ENCODE measurements at regions not wholly inside any gene's neighbourhood (a gene's known extent, or its start where the extent isn't known, plus 50 kb on each side); places are given as distances from the start of the nearest gene placed in this dataset.

DNA sequence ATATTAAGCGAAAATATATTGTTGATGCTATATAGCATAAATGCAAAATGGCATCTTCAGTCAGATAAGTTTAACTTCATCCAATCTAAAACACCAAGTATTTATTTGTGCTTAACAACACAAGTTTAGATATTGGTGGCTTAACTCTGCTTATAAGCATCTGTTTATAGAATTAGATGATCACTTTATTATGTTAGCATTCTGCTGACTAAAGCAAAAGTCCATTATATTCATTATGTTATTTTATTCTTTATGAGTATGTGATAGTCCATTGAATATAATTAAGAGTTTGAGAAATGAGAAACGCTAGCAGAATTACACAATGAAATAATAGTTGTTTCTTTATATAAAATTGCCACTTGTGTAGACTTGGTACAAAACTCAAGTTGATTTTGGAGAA is 401.2 kb upstream of the CDH7 start:
- H3K36me3 ChIP-seq (ENCODE audit: insufficient read depth, low read length) = no peaks in the 10 kb centered on the region
- Mint-ChIP-seq H3K36me3 (no peaks in the 10 kb centered on the region), H3K27me3 (no peaks in the 10 kb centered on the region), H3K4me1 (no peaks in the 10 kb centered on the region), H3K4me3 (no peak overlapping the region), H3K9me3 (peaks cover 0 to 7% (median 0%) of the 10 kb centered on the region in 8 donors), H3K27ac (no peak overlapping the region)
- ChIA-PET CTCF (ENCODE audit: partially characterized antibody) (no interaction called here), POLR2A (ENCODE audit: partially characterized antibody) (no interaction called here)
- no peak overlapping the region for H3K27ac ChIP-seq (ENCODE audit: low read depth, low read length)
- DNase-seq = no peak
- H3K9me3 ChIP-seq (ENCODE audit: control insufficient read depth in 1 of 2, low read length in 2 of 2) = no peaks in the 10 kb centered on the region
- H3K4me1 ChIP-seq (ENCODE audit: insufficient read depth, low read length) = no peaks in the 10 kb centered on the region
- intact Hi-C loops (cut with micrococcal nuclease) = no loop called here
- no peak overlapping the region for H3K4me3 ChIP-seq (ENCODE audit: low read length in 2 of 2)
- no peaks in the 10 kb centered on the region for H3K27me3 ChIP-seq (ENCODE audit: insufficient read depth, low read length)

DNA sequence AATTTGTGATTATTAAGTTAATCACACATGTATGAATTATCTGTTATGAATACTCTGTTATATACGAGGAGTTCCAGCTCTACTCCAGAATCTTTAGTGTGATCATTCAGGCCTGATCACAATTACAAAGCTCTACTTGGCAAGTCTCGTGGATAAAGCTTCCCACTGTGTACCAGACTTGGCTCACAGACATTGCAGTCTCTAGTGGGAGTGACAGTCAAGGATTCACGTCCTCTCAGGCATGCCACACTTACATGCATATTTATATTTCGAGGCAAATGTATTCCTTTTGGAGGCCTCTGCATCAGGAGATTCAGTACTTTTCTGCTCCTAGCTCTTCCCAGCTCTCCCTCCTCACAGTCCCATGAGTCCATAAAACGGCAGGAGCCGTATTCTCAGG is 403.4 kb upstream of the CDH7 start:
- Histone ChIP-seq H3K9me3 (ENCODE audit: control insufficient read depth in 1 of 2, low read length in 2 of 2) (no peaks in the 10 kb centered on the region), H3K27me3 (ENCODE audit: insufficient read depth, low read length) (no peaks in the 10 kb centered on the region), H3K27ac (ENCODE audit: low read depth, low read length) (no peak overlapping the region), H3K4me3 (ENCODE audit: low read length in 2 of 2) (no peak overlapping the region), H3K36me3 (ENCODE audit: insufficient read depth, low read length) (no peaks in the 10 kb centered on the region), H3K4me1 (ENCODE audit: insufficient read depth, low read length) (no peaks in the 10 kb centered on the region)
- intact Hi-C loops (cut with micrococcal nuclease) = no loop called here
- Mint-ChIP-seq H3K9me3 (peaks cover 0 to 11% (median 3%) of the 10 kb centered on the region in 8 donors), H3K4me1 (no peaks in the 10 kb centered on the region), H3K4me3 (no peak overlapping the region), H3K36me3 (no peaks in the 10 kb centered on the region), H3K27me3 (no peaks in the 10 kb centered on the region), H3K27ac (no peak overlapping the region)
- CTCF ChIA-PET (ENCODE audit: partially characterized antibody) = no interaction called here
- POLR2A ChIA-PET (ENCODE audit: partially characterized antibody) = no interaction called here
- DNase-seq = no peak

DNA sequence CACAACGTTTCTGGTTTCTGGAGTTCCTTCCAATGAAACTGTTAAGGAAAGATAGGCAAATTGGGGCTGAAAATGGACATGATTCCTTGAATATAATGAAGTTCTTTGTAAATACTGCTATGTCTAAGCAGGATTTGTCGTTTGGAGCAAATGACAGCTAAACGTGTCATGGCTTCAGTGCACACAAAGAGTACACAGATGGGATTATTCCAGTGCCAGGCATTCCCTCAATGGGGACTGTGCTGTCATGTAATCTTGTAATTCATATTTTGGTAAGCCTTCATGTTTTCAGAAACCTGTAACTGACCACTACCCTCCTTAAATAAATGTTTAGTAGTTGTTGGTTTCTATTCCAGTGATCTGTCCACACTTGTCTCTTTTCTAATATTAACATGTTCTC is 404.7 kb upstream of the CDH7 start:
- Mint-ChIP-seq H3K36me3 (no peaks in the 10 kb centered on the region), H3K9me3 (peaks cover 2 to 11% (median 5%) of the 10 kb centered on the region in 8 donors), H3K27ac (no peak overlapping the region), H3K4me1 (no peaks in the 10 kb centered on the region), H3K4me3 (no peak overlapping the region), H3K27me3 (no peaks in the 10 kb centered on the region)
- intact Hi-C loops (cut with micrococcal nuclease) = no loop called here
- Histone ChIP-seq H3K27ac (ENCODE audit: low read depth, low read length) (no peak overlapping the region), H3K27me3 (ENCODE audit: insufficient read depth, low read length) (no peaks in the 10 kb centered on the region), H3K9me3 (ENCODE audit: control insufficient read depth in 1 of 2, low read length in 2 of 2) (no peaks in the 10 kb centered on the region), H3K36me3 (ENCODE audit: insufficient read depth, low read length) (no peaks in the 10 kb centered on the region), H3K4me3 (ENCODE audit: low read length in 2 of 2) (no peak overlapping the region), H3K4me1 (ENCODE audit: insufficient read depth, low read length) (no peaks in the 10 kb centered on the region)
- POLR2A ChIA-PET (ENCODE audit: partially characterized antibody) = no interaction called here
- DNase-seq = no peak
- CTCF ChIA-PET (ENCODE audit: partially characterized antibody) = no interaction called here

DNA sequence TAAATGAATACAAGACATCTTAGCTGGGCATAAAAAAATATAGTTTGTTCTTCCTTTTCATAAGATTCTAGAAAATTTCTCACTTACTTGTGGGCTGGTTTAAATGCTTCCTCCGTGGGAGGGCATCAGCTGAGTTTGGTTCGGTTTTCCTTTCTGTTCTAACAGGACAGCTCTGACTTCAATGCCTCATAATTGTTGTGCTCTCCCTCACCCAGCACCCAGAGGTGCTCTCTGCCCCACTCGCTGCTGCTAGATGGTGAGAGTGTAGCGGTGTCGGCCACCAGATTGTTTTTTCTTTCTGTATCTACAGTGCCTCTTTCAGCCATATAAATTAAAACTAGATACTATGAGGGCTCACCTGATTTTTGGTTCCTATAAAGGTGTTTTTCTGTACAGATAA is 407.2 kb upstream of the CDH7 start:
- Mint-ChIP-seq H3K9me3 (peaks cover 2 to 14% (median 5%) of the 10 kb centered on the region in 8 donors), H3K27me3 (no peaks in the 10 kb centered on the region)

DNA sequence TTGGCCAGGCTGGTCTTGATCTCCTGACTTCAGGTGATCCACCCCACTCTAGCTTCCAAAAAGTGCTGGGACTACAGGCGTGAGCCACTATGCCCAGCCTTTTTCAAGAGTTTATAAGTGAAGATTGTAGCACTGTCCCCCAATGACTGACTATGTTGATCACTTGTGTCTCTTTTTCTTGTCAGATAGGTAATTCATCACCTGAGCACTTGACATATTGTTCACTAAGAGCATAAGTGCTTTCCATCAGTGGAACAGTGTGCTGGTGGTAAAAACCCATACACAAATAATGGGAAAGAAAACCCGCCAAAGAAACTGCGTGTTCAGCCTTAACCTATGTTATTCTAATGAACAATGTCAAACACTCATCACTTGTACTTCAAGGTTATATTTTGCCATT is 414.4 kb upstream of the CDH7 start:
- no peak for DNase-seq
- peaks cover 2 to 21% (median 8%) of the 10 kb centered on the region in 8 donors for H3K9me3 Mint-ChIP-seq
- Histone ChIP-seq H3K27me3 (ENCODE audit: insufficient read depth, low read length) (no peaks in the 10 kb centered on the region), H3K4me1 (ENCODE audit: insufficient read depth, low read length) (no peaks in the 10 kb centered on the region), H3K4me3 (ENCODE audit: low read length in 2 of 2) (no peak overlapping the region), H3K27ac (ENCODE audit: low read depth, low read length) (no peak overlapping the region), H3K36me3 (ENCODE audit: insufficient read depth, low read length) (no peaks in the 10 kb centered on the region), H3K9me3 (ENCODE audit: control insufficient read depth in 1 of 2, low read length in 2 of 2) (no peaks in the 10 kb centered on the region)
- ChIA-PET POLR2A (ENCODE audit: partially characterized antibody) (no interaction called here), CTCF (ENCODE audit: partially characterized antibody) (no interaction called here)
- H3K27ac Mint-ChIP-seq = no peak overlapping the region
- intact Hi-C loops (cut with micrococcal nuclease) = no loop called here
- H3K4me1 Mint-ChIP-seq = no peaks in the 10 kb centered on the region
- no peaks in the 10 kb centered on the region for H3K27me3 Mint-ChIP-seq
- H3K36me3 Mint-ChIP-seq = no peaks in the 10 kb centered on the region
- no peak overlapping the region for H3K4me3 Mint-ChIP-seq

More for the DNA sequence above, 407.2 kb upstream of the CDH7 start:
- H3K27ac ChIP-seq (ENCODE audit: low read depth, low read length) = no peak overlapping the region
- no peaks in the 10 kb centered on the region for H3K36me3 ChIP-seq (ENCODE audit: insufficient read depth, low read length)
- no peak for DNase-seq
- no peaks in the 10 kb centered on the region for H3K9me3 ChIP-seq (ENCODE audit: control insufficient read depth in 1 of 2, low read length in 2 of 2)
- Mint-ChIP-seq H3K4me1 (no peaks in the 10 kb centered on the region), H3K36me3 (no peaks in the 10 kb centered on the region), H3K27ac (no peak overlapping the region), H3K4me3 (no peak overlapping the region)
- no peaks in the 10 kb centered on the region for H3K27me3 ChIP-seq (ENCODE audit: insufficient read depth, low read length)
- H3K4me1 ChIP-seq (ENCODE audit: insufficient read depth, low read length) = no peaks in the 10 kb centered on the region
- CTCF ChIA-PET (ENCODE audit: partially characterized antibody) = no interaction called here
- intact Hi-C loops (cut with micrococcal nuclease) = no loop called here
- POLR2A ChIA-PET (ENCODE audit: partially characterized antibody) = no interaction called here
- no peak overlapping the region for H3K4me3 ChIP-seq (ENCODE audit: low read length in 2 of 2)

DNA sequence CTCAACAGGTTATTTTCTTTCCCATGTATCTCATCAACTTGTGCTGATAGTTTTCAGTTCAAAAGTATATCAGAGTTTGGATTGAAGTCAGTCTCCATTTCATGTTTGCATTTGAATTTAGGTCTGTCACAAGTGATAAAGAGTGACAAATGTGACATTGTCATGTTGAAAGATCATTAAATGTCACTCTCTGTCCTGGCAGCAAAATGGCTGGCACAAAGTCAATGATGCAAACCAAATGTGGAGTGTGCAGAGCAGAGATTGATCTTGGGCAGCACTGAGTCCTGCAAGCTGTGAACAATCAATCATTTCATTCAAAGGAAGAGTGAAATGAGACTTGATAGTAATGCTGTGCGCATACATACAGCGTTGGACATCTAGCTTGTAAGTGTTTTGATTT is 421.8 kb upstream of the CDH7 start:
- intact Hi-C loops (cut with micrococcal nuclease) = no loop called here
- Histone ChIP-seq H3K4me1 (ENCODE audit: insufficient read depth, low read length) (no peaks in the 10 kb centered on the region), H3K4me3 (ENCODE audit: low read length in 2 of 2) (no peak overlapping the region), H3K36me3 (ENCODE audit: insufficient read depth, low read length) (no peaks in the 10 kb centered on the region), H3K9me3 (ENCODE audit: control insufficient read depth in 1 of 2, low read length in 2 of 2) (peaks cover 0 to 8% of the 10 kb centered on the region in 2 donors), H3K27me3 (ENCODE audit: insufficient read depth, low read length) (no peaks in the 10 kb centered on the region), H3K27ac (ENCODE audit: low read depth, low read length) (no peak overlapping the region)
- Mint-ChIP-seq H3K4me1 (no peaks in the 10 kb centered on the region), H3K9me3 (peaks cover 4 to 18% (median 9%) of the 10 kb centered on the region in 8 donors), H3K36me3 (no peaks in the 10 kb centered on the region), H3K27ac (no peak overlapping the region), H3K4me3 (no peak overlapping the region), H3K27me3 (no peaks in the 10 kb centered on the region)
- POLR2A ChIA-PET (ENCODE audit: partially characterized antibody) = no interaction called here
- no peak for DNase-seq
- CTCF ChIA-PET (ENCODE audit: partially characterized antibody) = no interaction called here

DNA sequence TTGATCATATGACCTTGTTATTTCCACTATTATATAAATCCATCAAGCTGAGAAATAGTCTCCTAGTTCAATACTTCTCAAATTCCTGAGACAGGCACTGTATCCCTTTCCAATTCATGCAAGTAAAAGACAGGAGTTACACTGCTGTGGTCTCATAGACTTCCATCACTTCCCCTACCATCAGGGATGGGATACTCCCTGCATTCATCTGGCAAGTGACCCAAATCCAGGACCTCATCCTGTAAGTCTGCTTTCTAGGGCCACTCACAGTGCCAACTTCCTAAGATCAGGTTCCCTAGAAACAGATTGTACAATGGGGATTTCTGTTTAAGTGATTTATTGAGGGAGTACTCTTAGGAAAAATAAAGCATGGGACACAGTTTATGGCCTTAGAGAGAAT is 424.0 kb upstream of the CDH7 start:
- Mint-ChIP-seq H3K4me3 (no peak overlapping the region), H3K9me3 (peaks cover 2 to 12% (median 6%) of the 10 kb centered on the region in 8 donors), H3K27ac (no peak overlapping the region), H3K27me3 (no peaks in the 10 kb centered on the region), H3K36me3 (no peaks in the 10 kb centered on the region), H3K4me1 (no peaks in the 10 kb centered on the region)
- no peaks in the 10 kb centered on the region for H3K36me3 ChIP-seq (ENCODE audit: insufficient read depth, low read length)
- intact Hi-C loops (cut with micrococcal nuclease) = no loop called here
- POLR2A ChIA-PET (ENCODE audit: partially characterized antibody) = no interaction called here
- peaks cover 0 to 8% of the 10 kb centered on the region in 2 donors for H3K9me3 ChIP-seq (ENCODE audit: control insufficient read depth in 1 of 2, low read length in 2 of 2)
- no peak overlapping the region for H3K27ac ChIP-seq (ENCODE audit: low read depth, low read length)
- DNase-seq = no peak
- CTCF ChIA-PET (ENCODE audit: partially characterized antibody) = no interaction called here
- H3K4me1 ChIP-seq (ENCODE audit: insufficient read depth, low read length) = no peaks in the 10 kb centered on the region
- H3K27me3 ChIP-seq (ENCODE audit: insufficient read depth, low read length) = no peaks in the 10 kb centered on the region
- no peak overlapping the region for H3K4me3 ChIP-seq (ENCODE audit: low read length in 2 of 2)

DNA sequence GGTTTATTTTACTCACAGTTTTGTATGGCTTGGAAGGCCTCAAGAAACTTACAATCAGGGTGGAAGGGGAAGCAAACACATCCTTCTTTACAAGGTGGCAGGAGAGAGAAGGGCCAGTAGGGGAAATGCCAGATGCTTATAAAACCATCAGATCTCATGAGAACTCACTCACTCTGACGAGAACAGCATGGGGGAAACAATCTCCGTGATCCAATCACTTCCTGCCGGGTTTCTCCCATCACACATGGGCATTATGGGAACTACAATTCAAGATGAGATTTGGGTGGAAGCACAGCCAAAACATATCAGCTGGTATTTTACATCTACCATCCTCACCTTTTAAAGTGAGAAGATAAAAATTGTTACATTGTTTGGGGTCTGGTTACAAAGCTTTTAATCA is 427.9 kb upstream of the CDH7 start:
- Mint-ChIP-seq H3K4me1 (no peaks in the 10 kb centered on the region), H3K36me3 (no peaks in the 10 kb centered on the region), H3K27me3 (no peaks in the 10 kb centered on the region), H3K4me3 (no peak overlapping the region), H3K27ac (no peak overlapping the region), H3K9me3 (peaks cover 0 to 8% (median 5%) of the 10 kb centered on the region in 8 donors)
- H3K36me3 ChIP-seq (ENCODE audit: insufficient read depth, low read length) = no peaks in the 10 kb centered on the region
- ChIA-PET CTCF (ENCODE audit: partially characterized antibody) (interaction anchor here (1.2 kb wide), 1 partner anchor 10 kb away, joined by 3 read pairs; no protein-coding TSS in a partner anchor), POLR2A (ENCODE audit: partially characterized antibody) (no interaction called here)
- H3K9me3 ChIP-seq (ENCODE audit: control insufficient read depth in 1 of 2, low read length in 2 of 2) = peaks cover 0 to 5% of the 10 kb centered on the region in 2 donors
- H3K4me1 ChIP-seq (ENCODE audit: insufficient read depth, low read length) = no peaks in the 10 kb centered on the region
- intact Hi-C loops (cut with micrococcal nuclease) = no loop called here
- H3K27ac ChIP-seq (ENCODE audit: low read depth, low read length) = no peak overlapping the region
- DNase-seq = no peak
- H3K27me3 ChIP-seq (ENCODE audit: insufficient read depth, low read length) = no peaks in the 10 kb centered on the region
- no peak overlapping the region for H3K4me3 ChIP-seq (ENCODE audit: low read length in 2 of 2)
